Adrenal gland (tissue), 9 donors: ENCODE measurements at regions not wholly inside any gene's neighbourhood (a gene's known extent, or its start where the extent isn't known, plus 50 kb on each side); places are given as distances from the start of the nearest gene placed in this dataset.

Experiments
- DNase-seq, 7 donors: peaks; one replicate each; pipeline ENCODE4 v3.0.0-alpha.2; 2019 to 2020
- H3K27ac ChIP-seq, 5 donors: fragments of 200-600 bp; sonication (generic) in 4 of 5; 1 replicate in 3 of 5; 2 replicates in 2 of 5; pipeline versions ENCODE4 v1.5.1 to v1.8.0; 2016 to 2020; ENCODE audit warnings: mild to moderate bottlenecking in 1 of 5
- H3K27me3 ChIP-seq: fragments of 200-600 bp; 2 replicates; pipeline ENCODE4 v1.8.0; 2021
- H3K36me3 ChIP-seq, 2 donors: fragments of 200-600 bp; replicated peaks in 1 of 2; 1 replicate in 1 of 2; 2 replicates in 1 of 2; pipeline versions ENCODE4 v1.5.1 to v1.8.0; 2018 to 2022
- H3K4me1 ChIP-seq, 2 donors: fragments of 200-600 bp; replicated peaks in 1 of 2; 1 replicate in 1 of 2; 2 replicates in 1 of 2; pipeline versions ENCODE4 v1.5.1 to v1.8.0; 2018 to 2021
- H3K4me3 ChIP-seq, 4 donors: fragments of 200-600 bp; sonication (generic) in 3 of 4; one replicate each; pipeline ENCODE4 v1.5.1; 2016 to 2018
- H3K9me3 ChIP-seq, 3 donors: fragments of 200-600 bp; sonication (generic) in 1 of 3; replicated peaks in 1 of 3; 1 replicate in 2 of 3; 2 replicates in 1 of 3; pipeline versions ENCODE4 v1.5.1 to v1.8.0; 2016 to 2021
- CTCF ChIP-seq, 6 experiments: fragments of 450-650 bp in 4 of 6; fragments of 200-600 bp in 2 of 6; sonication (generic) in 1 of 6; IDR thresholded peaks; 1 replicate in 5 of 6; 2 replicates in 1 of 6; pipeline versions ENCODE4 v1.5.1 to v1.8.0; 2016 to 2021; ENCODE audit warnings: antibody characterized with exemption in 6 of 6, mild to moderate bottlenecking in 2 of 6, moderate library complexity in 1 of 6
- POLR2A ChIP-seq, 2 donors: fragments of 450-650 bp; IDR thresholded peaks; one replicate each; pipeline ENCODE4 v1.6.1; 2017; ENCODE audit warnings: antibody characterized with exemption in 2 of 2, mild to moderate bottlenecking in 2 of 2, moderate library complexity in 1 of 2
- WGBS, 4 donors: extraction: QIAGEN DNeasy Blood & Tissue Kit in 2 of 4; methylation state at CpG; one replicate each; pipeline versions ENCODE4 v1.1.5 to v1.1.7; 2013 to 2017; 5-methylcytosine and 5-hydroxymethylcytosine counted together
- intact Hi-C, 2 donors: fragments of 100-400 bp; cut with DNase I; formaldehyde crosslinking; loops; one replicate each; pipeline versions ENCODE4 v1.14.1 to v1.15.0; 2022 to 2023
- donor health status: healthy with polysubstance abuse.
- donor health status: Bipolar disorder and iron deficiency.
- donor health status: DM: yes; HTN: yes; CAD: no.
- donor health status: DM: no; HTN: no; CAD: no.
- donor health status: DM: no; HTN: no; CAD: no.

GRCh38 chr16:73383988-73384365 lies 336.0 kb upstream of the ZFHX3 start:
- intact Hi-C loops = no loop called here
- 80 to 86% (median 82%) methylated on average over 3 of the region's 3 CpGs for WGBS, 4 donors
- Histone ChIP-seq H3K36me3 (no peaks in the 10 kb centered on the region), H3K27ac (no peak overlapping the region), H3K4me1 (no peaks in the 10 kb centered on the region), H3K9me3 (no peaks in the 10 kb centered on the region), H3K27me3 (no peaks in the 10 kb centered on the region), H3K4me3 (no peak overlapping the region)
- TF ChIP-seq POLR2A (IDR thresholded peaks at IDR 0.05) (no peak), CTCF (IDR thresholded peaks at IDR 0.05) (no peak)
- DNase-seq = no peak

GRCh38 chr16:73383195-73383987 lies 335.5 kb upstream of the ZFHX3 start:
- Histone ChIP-seq H3K9me3 (no peaks in the 10 kb centered on the region), H3K27ac (no peak overlapping the region), H3K4me1 (no peaks in the 10 kb centered on the region), H3K36me3 (no peaks in the 10 kb centered on the region), H3K4me3 (no peak overlapping the region), H3K27me3 (no peaks in the 10 kb centered on the region)
- 86 to 89% (median 87%) methylated on average over 21 of the region's 21 CpGs for WGBS, 4 donors
- intact Hi-C loops = no loop called here
- TF ChIP-seq CTCF (IDR thresholded peaks at IDR 0.05) (no peak), POLR2A (IDR thresholded peaks at IDR 0.05) (no peak)
- no peak for DNase-seq

GRCh38 chr16:73378471-73378870 lies 330.5 kb upstream of the ZFHX3 start:
- Histone ChIP-seq H3K27ac (no peak overlapping the region), H3K9me3 (no peaks in the 10 kb centered on the region), H3K4me1 (no peaks in the 10 kb centered on the region), H3K4me3 (no peak overlapping the region), H3K36me3 (no peaks in the 10 kb centered on the region), H3K27me3 (no peaks in the 10 kb centered on the region)
- no peak for TF ChIP-seq CTCF (IDR thresholded peaks at IDR 0.05)
- no peak for TF ChIP-seq POLR2A (IDR thresholded peaks at IDR 0.05)
- intact Hi-C loops = no loop called here
- 84 to 94% (median 87%) methylated on average over 4 of the region's 4 CpGs for WGBS, 4 donors
- no peak for DNase-seq

- H3K4me1 ChIP-seq = peaks cover 0 to 10% of the 10 kb centered on the region in 2 donors
- no peaks in the 10 kb centered on the region for H3K27me3 ChIP-seq
- TF ChIP-seq POLR2A (IDR thresholded peaks at IDR 0.05) (no peak), CTCF (IDR thresholded peaks at IDR 0.05) (no peak)
- H3K4me3 ChIP-seq = no peak overlapping the region
- H3K27ac ChIP-seq = no peak overlapping the region
- DNase-seq = no peak
- H3K36me3 ChIP-seq = no peaks in the 10 kb centered on the region
- WGBS, 4 donors = 91 to 96% (median 93%) methylated on average over 9 of the region's 9 CpGs
- H3K9me3 ChIP-seq = no peaks in the 10 kb centered on the region
- intact Hi-C loops = no loop called here
Observed at GRCh38 chr16:73371584-73372319, 323.8 kb upstream of the ZFHX3 start.
